B cell (primary cell): ENCODE measurements at regions not wholly inside any gene's neighbourhood (a gene's known extent, or its start where the extent isn't known, plus 50 kb on each side); places are given as distances from the start of the nearest gene placed in this dataset.

ENCODE experiments used
- ATAC-seq: fragments of 200-7000 bp; cut with Tn5 transposase; one replicate; pipeline ENCODE4 v1.10.0; 2021; ENCODE audit warnings: low read depth, mild to moderate bottlenecking, moderate number of reproducible peaks, moderate library complexity
- CTCF ChIA-PET: fragments of 350-600 bp; sonication (Branson Sonifier 250); formaldehyde crosslinking; loops from one replicate; lab custom pipeline; 2021; ENCODE audit warnings: antibody characterized with exemption, inconsistent platforms; lab: Charles Lee
- POLR2A ChIA-PET: fragments of 350-600 bp; sonication (Branson Sonifier 250); formaldehyde crosslinking; loops from one replicate; lab custom pipeline; 2021; ENCODE audit warnings: antibody characterized with exemption; lab: Charles Lee
- DNase-seq: peaks from one replicate; pipeline ENCODE4 v3.0.0; 2013
- H2AFZ ChIP-seq: 2 replicates; pipeline ENCODE4 v1.6.1; 2012; ENCODE audit warnings: mild to moderate bottlenecking, low read depth, low read length; ENCODE audit not compliant: insufficient read depth, poor library complexity, severe bottlenecking
- H3K27ac ChIP-seq, 2 donors: 1 replicate in 1 of 2; 2 replicates in 1 of 2; pipeline ENCODE4 v1.5.1; 2012 to 2013; ENCODE audit warnings: low read length in 2 of 2, mild to moderate bottlenecking in 2 of 2, moderate library complexity in 1 of 2
- H3K27me3 ChIP-seq, 4 experiments: fragments of 200-600 bp in 1 of 4; sonication (generic) in 1 of 4; replicated peaks in 1 of 4; 1 replicate in 2 of 4; 2 replicates in 2 of 4; pipeline versions ENCODE4 v1.6.1 to v1.7.0; 2013 to 2016; ENCODE audit warnings: low read length in 3 of 4, mild to moderate bottlenecking in 2 of 4, mixed read lengths in 1 of 4, moderate library complexity in 1 of 4; ENCODE audit not compliant: insufficient read depth in 4 of 4, control insufficient read depth in 3 of 4; ENCODE audit errors: control extremely low read depth in 1 of 4
- H3K36me3 ChIP-seq, 2 experiments: replicated peaks in 1 of 2; 1 replicate in 1 of 2; 2 replicates in 1 of 2; pipeline versions ENCODE4 v1.6.1 to v1.7.1; 2013; ENCODE audit warnings: low read length in 1 of 2; ENCODE audit not compliant: insufficient read depth in 2 of 2, control insufficient read depth in 1 of 2; ENCODE audit errors: control extremely low read depth in 1 of 2, extremely low read depth in 1 of 2
- H3K4me1 ChIP-seq, 2 donors: fragments of 200-600 bp in 1 of 2; sonication (generic) in 1 of 2; 1 replicate in 1 of 2; 2 replicates in 1 of 2; pipeline versions ENCODE4 v1.5.1 to v1.6.1; 2013 to 2017; ENCODE audit warnings: low read length in 2 of 2; ENCODE audit not compliant: control insufficient read depth in 2 of 2, insufficient read depth in 2 of 2
- H3K4me2 ChIP-seq: replicated peaks from 2 replicates; pipeline ENCODE3; 2012; ENCODE audit warnings: mild to moderate bottlenecking, low read depth, low read length; ENCODE audit not compliant: poor library complexity, severe bottlenecking
- H3K4me3 ChIP-seq, 5 experiments: fragments of 200-600 bp in 1 of 5; sonication (generic) in 1 of 5; 1 replicate in 3 of 5; 2 replicates in 2 of 5; pipeline versions ENCODE4 v1.5.1 to v1.7.0; 2011 to 2016; ENCODE audit warnings: low read length in 4 of 5, mild to moderate bottlenecking in 4 of 5, low read depth in 2 of 5, control low read depth in 1 of 5, moderate library complexity in 1 of 5; ENCODE audit not compliant: insufficient read depth in 1 of 5; ENCODE audit errors: control extremely low read depth in 1 of 5, extremely low read depth in 1 of 5
- H3K79me2 ChIP-seq: fragments of 200-600 bp; sonication (generic); one replicate; pipeline ENCODE4 v1.6.0; 2016; ENCODE audit warnings: low read length; ENCODE audit not compliant: control insufficient read depth, insufficient read depth
- H3K9ac ChIP-seq: fragments of 200-600 bp; sonication (generic); 2 replicates; pipeline ENCODE4 v1.6.1; 2017; ENCODE audit warnings: mild to moderate bottlenecking, low read length, moderate library complexity
- H3K9me3 ChIP-seq, 3 donors: one replicate each; pipeline versions ENCODE4 v1.6.1 to v1.7.1; 2013; ENCODE audit warnings: low read length in 2 of 3; ENCODE audit not compliant: control insufficient read depth in 2 of 3, insufficient read depth in 1 of 3; ENCODE audit errors: control extremely low read depth in 1 of 3
- H4K20me1 ChIP-seq: 2 replicates; pipeline ENCODE4 v1.6.0; 2012; ENCODE audit warnings: mild to moderate bottlenecking, low read length; ENCODE audit not compliant: insufficient read depth, control insufficient read depth, poor library complexity, severe bottlenecking
- H3K27ac Mint-ChIP-seq: one replicate; pipeline ENCODE4 v1.8.0; 2021; ENCODE audit warnings: mixed read lengths
- H3K27me3 Mint-ChIP-seq: one replicate; pipeline ENCODE4 v1.8.0; 2021; ENCODE audit warnings: mixed read lengths
- H3K4me1 Mint-ChIP-seq: one replicate; pipeline ENCODE4 v1.8.0; 2021; ENCODE audit warnings: mixed read lengths
- H3K4me3 Mint-ChIP-seq: one replicate; pipeline ENCODE4 v1.8.0; 2021; ENCODE audit warnings: mixed read lengths
- H3K9me3 Mint-ChIP-seq: one replicate; pipeline ENCODE4 v1.8.0; 2022; ENCODE audit warnings: mixed read lengths; ENCODE audit not compliant: insufficient read depth
- EZH2 ChIP-seq: IDR thresholded peaks from 2 replicates; pipeline ENCODE4 v1.6.1; 2012; ENCODE audit warnings: borderline replicate concordance, low read depth, mild to moderate bottlenecking, moderate library complexity, low read length; ENCODE audit not compliant: insufficient read depth, poor library complexity, severe bottlenecking
- WGBS: methylation state at CpG from one replicate; pipeline ENCODE4 v1.1.5; 2013; ENCODE audit warnings: missing lambda C conversion rate; ENCODE audit not compliant: insufficient coverage; 5-methylcytosine and 5-hydroxymethylcytosine counted together
- intact Hi-C: fragments of 100-400 bp; cut with micrococcal nuclease; formaldehyde crosslinking; loops from one replicate; pipeline ENCODE4 v1.10.0; 2022
- TF ChIP-seq, protein P1 (sequence below): fragments of 200-600 bp; IDR thresholded peaks from one replicate; pipeline ENCODE4 v1.8.0; 2022; ENCODE audit warnings: antibody characterized with exemption, mild to moderate bottlenecking

DNA sequence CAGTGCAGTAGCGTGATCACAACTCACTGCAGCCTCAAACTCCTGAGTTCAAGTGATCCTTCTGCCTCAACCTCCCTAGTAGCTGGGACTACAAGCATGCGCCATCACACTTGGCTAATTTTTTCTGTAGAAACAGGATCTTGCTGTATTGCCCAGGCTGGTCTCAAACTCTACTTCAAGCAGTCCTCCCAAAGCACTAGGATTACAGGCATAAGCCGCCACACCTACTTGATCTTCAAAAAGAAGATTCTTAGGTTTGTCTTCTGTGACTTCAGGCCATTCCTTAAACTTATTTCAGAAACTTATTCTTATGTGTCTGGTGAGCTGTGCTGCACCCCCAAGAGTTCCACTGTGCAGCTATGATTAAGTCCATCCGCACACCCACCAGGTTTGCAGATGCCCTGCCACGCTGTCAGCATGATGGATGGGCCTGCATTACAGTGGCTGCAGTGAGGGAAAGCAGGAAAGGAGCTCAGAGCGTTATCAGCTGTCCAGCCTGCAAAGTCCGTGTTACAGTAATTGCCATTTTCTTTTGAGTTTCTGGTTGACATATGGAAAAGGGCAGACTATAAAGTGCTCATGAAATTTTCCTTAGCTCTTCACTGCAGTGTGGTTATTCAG lies 146.6 kb downstream of the AASDH start:
- H3K27me3 Mint-ChIP-seq: no peaks in the 10 kb centered on the region
- Histone ChIP-seq H3K4me3 (no peak overlapping the region), H3K9ac (no peak overlapping the region), H3K9me3 (no peaks in the 10 kb centered on the region), H2AFZ (no peak overlapping the region), H3K27ac (no peak overlapping the region), H4K20me1 (no peaks in the 10 kb centered on the region), H3K27me3 (no peaks in the 10 kb centered on the region), H3K4me1 (no peaks in the 10 kb centered on the region), H3K4me2 (no peak overlapping the region), H3K36me3 (no peaks in the 10 kb centered on the region), H3K79me2 (no peaks in the 10 kb centered on the region)
- H3K27ac Mint-ChIP-seq: no peak overlapping the region
- ChIA-PET CTCF (no interaction called here), POLR2A (no interaction called here)
- H3K4me1 Mint-ChIP-seq: no peaks in the 10 kb centered on the region
- 97% methylated on average over 7 of the region's 7 CpGs for WGBS
- TF ChIP-seq EZH2: no peak
- TF ChIP-seq, protein P1, sequence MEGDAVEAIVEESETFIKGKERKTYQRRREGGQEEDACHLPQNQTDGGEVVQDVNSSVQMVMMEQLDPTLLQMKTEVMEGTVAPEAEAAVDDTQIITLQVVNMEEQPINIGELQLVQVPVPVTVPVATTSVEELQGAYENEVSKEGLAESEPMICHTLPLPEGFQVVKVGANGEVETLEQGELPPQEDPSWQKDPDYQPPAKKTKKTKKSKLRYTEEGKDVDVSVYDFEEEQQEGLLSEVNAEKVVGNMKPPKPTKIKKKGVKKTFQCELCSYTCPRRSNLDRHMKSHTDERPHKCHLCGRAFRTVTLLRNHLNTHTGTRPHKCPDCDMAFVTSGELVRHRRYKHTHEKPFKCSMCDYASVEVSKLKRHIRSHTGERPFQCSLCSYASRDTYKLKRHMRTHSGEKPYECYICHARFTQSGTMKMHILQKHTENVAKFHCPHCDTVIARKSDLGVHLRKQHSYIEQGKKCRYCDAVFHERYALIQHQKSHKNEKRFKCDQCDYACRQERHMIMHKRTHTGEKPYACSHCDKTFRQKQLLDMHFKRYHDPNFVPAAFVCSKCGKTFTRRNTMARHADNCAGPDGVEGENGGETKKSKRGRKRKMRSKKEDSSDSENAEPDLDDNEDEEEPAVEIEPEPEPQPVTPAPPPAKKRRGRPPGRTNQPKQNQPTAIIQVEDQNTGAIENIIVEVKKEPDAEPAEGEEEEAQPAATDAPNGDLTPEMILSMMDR: no peak
- no peaks in the 10 kb centered on the region for H3K9me3 Mint-ChIP-seq
- H3K4me3 Mint-ChIP-seq: no peak overlapping the region
- intact Hi-C loops: no loop called here
- no peak for DNase-seq
- ATAC-seq: no peak

DNA sequence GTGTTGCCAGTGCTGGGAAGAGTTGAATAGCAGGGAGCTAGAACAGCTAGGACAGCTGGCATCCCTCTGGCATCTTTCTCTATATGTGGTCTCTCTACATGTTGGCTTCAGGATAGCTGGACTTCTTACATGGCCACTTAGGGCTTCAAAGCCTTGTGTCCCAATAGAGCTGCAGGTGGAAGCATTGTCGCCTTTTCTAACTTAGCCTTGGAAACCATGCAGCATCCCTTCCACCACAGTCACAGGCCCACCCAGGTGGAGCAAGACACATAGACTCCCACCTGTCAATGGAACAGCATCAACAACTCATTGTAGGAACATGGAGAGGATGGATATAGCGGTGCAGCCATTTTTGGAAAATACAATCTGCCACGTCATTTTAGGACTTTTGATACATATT lies 149.0 kb downstream of the AASDH start:
- DNase-seq (no peak), ATAC-seq (no peak)
- H3K4me3 ChIP-seq: no peak overlapping the region
- no peaks in the 10 kb centered on the region for H3K79me2 ChIP-seq
- H3K9ac ChIP-seq: no peak overlapping the region
- Mint-ChIP-seq H3K27ac (no peak overlapping the region), H3K9me3 (no peaks in the 10 kb centered on the region), H3K4me1 (no peaks in the 10 kb centered on the region), H3K4me3 (no peak overlapping the region), H3K27me3 (no peaks in the 10 kb centered on the region)
- no peaks in the 10 kb centered on the region for H3K27me3 ChIP-seq
- H3K4me2 ChIP-seq: no peak overlapping the region
- H3K4me1 ChIP-seq: no peaks in the 10 kb centered on the region
- H3K36me3 ChIP-seq: no peaks in the 10 kb centered on the region
- H2AFZ ChIP-seq: no peak overlapping the region
- TF ChIP-seq, protein P1: no peak
- no peaks in the 10 kb centered on the region for H4K20me1 ChIP-seq
- POLR2A ChIA-PET: no interaction called here
- no peak overlapping the region for H3K27ac ChIP-seq
- intact Hi-C loops: no loop called here
- CTCF ChIA-PET: no interaction called here
- 100% methylated on average over 1 of the region's 3 CpGs for WGBS
- H3K9me3 ChIP-seq: no peaks in the 10 kb centered on the region
